ENCODE measurements at regions not wholly inside any gene's neighbourhood (a gene's known extent, or its start where the extent isn't known, plus 50 kb on each side); places are given as distances from the start of the nearest gene placed in this dataset.
"Not testable (repeated sequence)": the region's sequence is repeated elsewhere in the genome, so short reads cannot be mapped to it uniquely, and the experiment has no call there.

GRCh38 chr12:90216815-90217214, 508.2 kb upstream of the ATP2B1 start:
- intact Hi-C loops (cut with DNase I, micrococcal nuclease) = no loop called here
- ATAC-seq (no peak), DNase-seq (no peak)

- intact Hi-C loops (cut with DNase I, micrococcal nuclease) = no loop called here
- DNase-seq = no peak
- no peak for ATAC-seq
Observed at GRCh38 chr12:90216020-90216552, 507.4 kb upstream of the ATP2B1 start.

- ATAC-seq (peak; percentile 61), DNase-seq (no peak)
- intact Hi-C loops (cut with DNase I, micrococcal nuclease) = no loop called here
Observed at GRCh38 chr12:90211017-90211416, 502.4 kb upstream of the ATP2B1 start.

- ATAC-seq (no peak), DNase-seq (no peak)
- intact Hi-C loops (cut with DNase I, micrococcal nuclease) = no loop called here
Observed at GRCh38 chr12:90209029-90209428, 500.4 kb upstream of the ATP2B1 start.

- ATAC-seq; intact Hi-C loops (cut with DNase I, micrococcal nuclease): not testable (repeated sequence)
Observed at GRCh38 chr12:90208379-90208778, 499.7 kb upstream of the ATP2B1 start.

GRCh38 chr12:90207799-90208198, 499.2 kb upstream of the ATP2B1 start:
- no peak for DNase-seq
- intact Hi-C loops (cut with DNase I, micrococcal nuclease) = no loop called here
- ATAC-seq = no peak

More at GRCh38 chr12:90208379-90208778, 499.7 kb upstream of the ATP2B1 start:
- not testable (repeated sequence) for DNase-seq

GRCh38 chr12:90205165-90205564, 496.5 kb upstream of the ATP2B1 start:
- no peak for DNase-seq
- intact Hi-C loops (cut with DNase I, micrococcal nuclease) = no loop called here
- no peak for ATAC-seq

GRCh38 chr12:90203556-90203955, 494.9 kb upstream of the ATP2B1 start:
- intact Hi-C loops (cut with DNase I, micrococcal nuclease) = no loop called here
- ATAC-seq (no peak), DNase-seq (no peak)

- DNase-seq (no peak), ATAC-seq (no peak)
- intact Hi-C loops (cut with DNase I, micrococcal nuclease) = no loop called here
Observed at GRCh38 chr12:90199006-90199405, 490.4 kb upstream of the ATP2B1 start.

- DNase-seq = no peak
- ATAC-seq = no peak
- intact Hi-C loops (cut with DNase I, micrococcal nuclease) = no loop called here
Observed at GRCh38 chr12:90193500-90193899, 484.9 kb upstream of the ATP2B1 start.

GRCh38 chr12:90188857-90189256, 480.2 kb upstream of the ATP2B1 start:
- DNase-seq (no peak), ATAC-seq (no peak)
- intact Hi-C loops (cut with DNase I, micrococcal nuclease) = no loop called here

GRCh38 chr12:90183201-90183600, 474.6 kb upstream of the ATP2B1 start:
- intact Hi-C loops (cut with DNase I, micrococcal nuclease) = no loop called here
- no peak for ATAC-seq
- DNase-seq = no peak

- intact Hi-C loops (cut with DNase I, micrococcal nuclease) = no loop called here
- ATAC-seq (no peak), DNase-seq (no peak)
Observed at GRCh38 chr12:90181216-90181615, 472.6 kb upstream of the ATP2B1 start.

GRCh38 chr12:90174956-90175355, 466.3 kb upstream of the ATP2B1 start:
- intact Hi-C loops (cut with DNase I, micrococcal nuclease) = no loop called here
- no peak for ATAC-seq
- no peak for DNase-seq

- ATAC-seq = no peak
- DNase-seq = no peak
- intact Hi-C loops (cut with DNase I, micrococcal nuclease) = no loop called here
Observed at GRCh38 chr12:90174198-90174510, 465.5 kb upstream of the ATP2B1 start.

- ATAC-seq (no peak), DNase-seq (no peak)
- intact Hi-C loops (cut with DNase I, micrococcal nuclease) = no loop called here
Observed at GRCh38 chr12:90173499-90174197, 465.0 kb upstream of the ATP2B1 start.

GRCh38 chr12:90172524-90172923, 463.9 kb upstream of the ATP2B1 start:
- DNase-seq (no peak), ATAC-seq (no peak)
- intact Hi-C loops (cut with DNase I, micrococcal nuclease) = no loop called here

GRCh38 chr12:90170740-90171139, 462.1 kb upstream of the ATP2B1 start:
- no peak for DNase-seq
- intact Hi-C loops (cut with DNase I, micrococcal nuclease) = no loop called here
- no peak for ATAC-seq

GRCh38 chr12:90167518-90168208, 459.0 kb upstream of the ATP2B1 start:
- intact Hi-C loops (cut with DNase I, micrococcal nuclease) = no loop called here
- ATAC-seq (no peak), DNase-seq (no peak)

GRCh38 chr12:90166671-90167070, 458.0 kb upstream of the ATP2B1 start:
- intact Hi-C loops (cut with DNase I, micrococcal nuclease) = no loop called here
- no peak for ATAC-seq
- DNase-seq = no peak

- intact Hi-C loops (cut with DNase I, micrococcal nuclease) = no loop called here
- DNase-seq (no peak), ATAC-seq (no peak)
Observed at GRCh38 chr12:90166012-90166411, 457.4 kb upstream of the ATP2B1 start.
